GM13976 (cell line): ENCODE measurements at regions not wholly inside any gene's neighbourhood (a gene's known extent, or its start where the extent isn't known, plus 50 kb on each side); places are given as distances from the start of the nearest gene placed in this dataset.
"Not testable (repeated sequence)": the region's sequence is repeated elsewhere in the genome, so short reads cannot be mapped to it uniquely, and the experiment has no call there.

Experiments
- DNase-seq: peaks from one replicate; pipeline ENCODE4 v3.0.0; 2012; ENCODE audit warnings: low spot score
- in situ Hi-C: fragments of 300-500 bp; cut with MboI; formaldehyde crosslinking; loops from one replicate; pipeline ENCODE4 v1.12.0; 2022; ENCODE audit warnings: low sequenced_read_pairs, mixed read lengths, inconsistent platforms; ENCODE audit not compliant: unreplicated experiment
- TF ChIP-seq, protein P1 (sequence below): IDR thresholded peaks from 2 replicates; pipeline ENCODE4 v1.5.1; 2012; ENCODE audit warnings: borderline replicate concordance, mild to moderate bottlenecking; ENCODE audit not compliant: insufficient read depth; ENCODE audit errors: extremely low read depth, missing control alignments, control extremely low read depth

DNA sequence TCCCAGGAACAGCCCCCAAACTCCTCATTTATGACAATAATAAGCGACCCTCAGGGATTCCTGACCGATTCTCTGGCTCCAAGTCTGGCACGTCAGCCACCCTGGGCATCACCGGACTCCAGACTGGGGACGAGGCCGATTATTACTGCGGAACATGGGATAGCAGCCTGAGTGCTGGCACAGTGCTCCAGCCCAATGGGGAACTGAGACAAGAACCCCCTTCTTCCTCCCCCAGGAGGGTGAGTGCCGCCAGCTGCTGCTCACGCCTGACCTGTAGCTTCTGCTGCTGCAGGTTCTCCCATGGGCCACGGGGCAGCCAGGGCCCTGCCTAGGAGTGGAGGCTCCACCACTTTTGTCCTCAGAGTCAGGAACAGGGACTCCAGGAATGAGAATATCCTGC lies 78.2 kb downstream of the VPREB1 start:
- TF ChIP-seq, protein P1, sequence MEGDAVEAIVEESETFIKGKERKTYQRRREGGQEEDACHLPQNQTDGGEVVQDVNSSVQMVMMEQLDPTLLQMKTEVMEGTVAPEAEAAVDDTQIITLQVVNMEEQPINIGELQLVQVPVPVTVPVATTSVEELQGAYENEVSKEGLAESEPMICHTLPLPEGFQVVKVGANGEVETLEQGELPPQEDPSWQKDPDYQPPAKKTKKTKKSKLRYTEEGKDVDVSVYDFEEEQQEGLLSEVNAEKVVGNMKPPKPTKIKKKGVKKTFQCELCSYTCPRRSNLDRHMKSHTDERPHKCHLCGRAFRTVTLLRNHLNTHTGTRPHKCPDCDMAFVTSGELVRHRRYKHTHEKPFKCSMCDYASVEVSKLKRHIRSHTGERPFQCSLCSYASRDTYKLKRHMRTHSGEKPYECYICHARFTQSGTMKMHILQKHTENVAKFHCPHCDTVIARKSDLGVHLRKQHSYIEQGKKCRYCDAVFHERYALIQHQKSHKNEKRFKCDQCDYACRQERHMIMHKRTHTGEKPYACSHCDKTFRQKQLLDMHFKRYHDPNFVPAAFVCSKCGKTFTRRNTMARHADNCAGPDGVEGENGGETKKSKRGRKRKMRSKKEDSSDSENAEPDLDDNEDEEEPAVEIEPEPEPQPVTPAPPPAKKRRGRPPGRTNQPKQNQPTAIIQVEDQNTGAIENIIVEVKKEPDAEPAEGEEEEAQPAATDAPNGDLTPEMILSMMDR, result no peak
- in situ Hi-C loops, result loop anchor here (10.0 kb wide), 1 partner anchor 118 kb away; no protein-coding TSS in a partner anchor
- DNase-seq, result peak; percentile 3

DNA sequence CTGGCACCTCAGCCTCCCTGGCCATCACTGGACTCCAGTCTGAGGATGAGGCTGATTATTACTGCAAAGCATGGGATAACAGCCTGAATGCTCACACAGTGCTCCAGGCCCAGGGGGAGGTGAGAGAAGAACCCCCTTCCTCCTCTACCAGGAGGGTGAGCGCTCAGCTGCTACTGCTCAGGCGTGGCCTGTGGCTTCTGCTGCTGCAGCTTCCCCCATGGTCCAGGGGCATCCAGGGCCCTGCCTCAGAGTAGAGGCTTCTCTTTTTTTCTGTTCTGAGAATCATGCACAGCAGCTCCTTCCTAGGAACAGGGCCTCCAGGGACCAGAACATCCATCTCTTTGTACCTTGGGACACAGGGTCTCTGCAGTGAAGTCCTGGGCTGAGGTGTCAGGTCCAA lies 83.1 kb downstream of the VPREB1 start:
- TF ChIP-seq, protein P1, result no peak
- DNase-seq, result no peak
- in situ Hi-C loops, result loop anchor here (10.0 kb wide), 1 partner anchor 123 kb away; no protein-coding TSS in a partner anchor

DNA sequence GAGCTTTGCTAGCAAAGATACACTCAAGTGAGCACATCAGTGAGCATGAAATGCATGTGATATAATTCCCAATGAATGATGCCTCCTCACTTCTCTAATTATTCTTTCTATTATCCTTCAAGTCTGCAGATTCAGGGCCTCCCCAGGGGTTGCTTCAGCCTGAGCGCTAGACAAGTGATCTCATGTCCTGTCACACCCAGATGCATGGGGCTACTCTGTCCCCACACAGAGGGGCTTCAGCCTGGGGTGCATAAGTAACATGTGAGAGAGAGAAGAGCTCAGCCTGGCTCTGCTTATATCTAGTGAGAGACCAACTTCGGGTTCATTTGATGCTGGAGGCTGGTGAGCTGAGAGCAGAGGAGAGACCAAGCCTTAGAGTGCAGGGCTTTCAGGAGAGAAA lies 85.2 kb downstream of the VPREB1 start:
- TF ChIP-seq, protein P1, result no peak
- no peak for DNase-seq
- in situ Hi-C loops, result loop anchor here (10.0 kb wide), 1 partner anchor 125 kb away; no protein-coding TSS in a partner anchor

DNA sequence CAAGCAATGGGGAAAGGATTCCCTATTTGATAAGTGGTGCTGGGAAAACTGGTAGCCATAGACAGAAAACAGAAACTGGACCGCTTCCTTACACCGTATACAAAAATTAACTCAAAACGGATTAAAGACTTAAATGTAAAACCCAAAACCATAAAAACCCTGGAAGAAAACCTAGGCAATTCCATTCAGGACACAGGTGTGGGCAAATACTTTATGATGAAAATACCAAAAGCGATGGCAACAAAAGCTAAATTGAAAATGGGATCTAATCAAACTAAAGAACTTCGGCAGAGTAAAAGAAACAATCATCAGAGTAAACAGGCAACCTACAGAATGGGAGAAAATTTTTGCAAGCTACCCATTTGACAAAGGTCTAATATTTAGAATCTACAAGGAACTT lies 91.1 kb downstream of the VPREB1 start:
- in situ Hi-C loops, DNase-seq: not testable (repeated sequence)

DNA sequence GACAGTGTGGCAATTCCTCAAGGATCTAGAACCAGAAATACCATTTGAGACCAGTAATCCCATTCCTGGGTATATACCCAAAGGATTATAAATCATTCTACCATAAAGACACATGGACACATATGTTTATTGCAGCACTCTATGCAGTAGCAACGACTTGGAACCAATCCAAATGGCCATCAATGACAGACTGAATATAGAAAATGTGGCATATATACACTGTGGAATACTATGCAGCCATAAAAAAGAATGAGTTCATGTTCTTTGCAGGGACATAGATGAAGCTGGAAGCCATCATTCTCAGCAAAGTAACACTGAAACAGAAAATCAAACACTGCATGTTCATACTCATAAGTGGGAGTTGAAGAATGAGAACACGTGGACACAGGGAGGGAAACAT lies 91.7 kb downstream of the VPREB1 start:
- in situ Hi-C loops, result not testable (repeated sequence)

DNA sequence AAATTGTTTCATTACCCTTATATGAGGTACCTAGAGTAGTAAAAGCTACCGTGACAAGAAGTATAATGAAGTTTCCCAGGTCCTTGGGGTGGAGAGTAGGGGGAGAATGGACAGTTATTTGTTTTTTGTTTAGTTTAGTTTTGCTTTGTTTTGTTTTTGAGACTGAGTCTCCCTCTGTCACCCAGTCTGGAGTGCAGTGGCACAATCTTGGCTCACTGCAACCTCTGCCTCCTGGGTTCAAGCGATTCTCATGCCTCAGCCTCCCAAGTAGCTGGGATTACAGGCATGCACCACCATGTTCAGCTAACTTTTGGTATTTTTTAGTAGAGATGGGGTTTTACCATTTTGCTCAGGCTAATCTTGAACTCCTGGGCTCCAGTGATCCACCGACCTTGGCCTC lies 94.2 kb downstream of the VPREB1 start:
- DNase-seq, in situ Hi-C loops: not testable (repeated sequence)

More for the DNA sequence above, 91.7 kb downstream of the VPREB1 start:
- DNase-seq, result not testable (repeated sequence)

DNA sequence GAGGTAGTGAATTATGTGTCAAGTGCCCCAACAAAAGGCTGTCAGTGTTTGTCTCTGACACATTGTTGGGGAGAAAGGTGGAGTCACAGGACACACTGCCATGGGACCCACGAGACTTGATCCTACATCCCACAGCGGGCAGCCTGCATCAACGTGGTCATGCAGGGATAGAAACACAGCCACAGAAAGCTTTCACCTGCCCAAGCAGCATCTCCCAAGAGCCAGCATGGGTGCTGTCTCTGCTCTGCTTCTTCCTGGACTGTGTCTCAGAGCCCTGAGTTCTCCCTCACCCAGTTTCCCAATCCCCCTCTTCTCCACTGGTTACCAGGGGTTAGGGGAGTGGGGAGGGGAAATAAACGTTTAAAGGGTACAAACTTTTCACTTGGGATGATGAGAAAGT lies 97.2 kb downstream of the VPREB1 start:
- in situ Hi-C loops, result no loop called here
- DNase-seq, result no peak
- TF ChIP-seq, protein P1, result no peak

DNA sequence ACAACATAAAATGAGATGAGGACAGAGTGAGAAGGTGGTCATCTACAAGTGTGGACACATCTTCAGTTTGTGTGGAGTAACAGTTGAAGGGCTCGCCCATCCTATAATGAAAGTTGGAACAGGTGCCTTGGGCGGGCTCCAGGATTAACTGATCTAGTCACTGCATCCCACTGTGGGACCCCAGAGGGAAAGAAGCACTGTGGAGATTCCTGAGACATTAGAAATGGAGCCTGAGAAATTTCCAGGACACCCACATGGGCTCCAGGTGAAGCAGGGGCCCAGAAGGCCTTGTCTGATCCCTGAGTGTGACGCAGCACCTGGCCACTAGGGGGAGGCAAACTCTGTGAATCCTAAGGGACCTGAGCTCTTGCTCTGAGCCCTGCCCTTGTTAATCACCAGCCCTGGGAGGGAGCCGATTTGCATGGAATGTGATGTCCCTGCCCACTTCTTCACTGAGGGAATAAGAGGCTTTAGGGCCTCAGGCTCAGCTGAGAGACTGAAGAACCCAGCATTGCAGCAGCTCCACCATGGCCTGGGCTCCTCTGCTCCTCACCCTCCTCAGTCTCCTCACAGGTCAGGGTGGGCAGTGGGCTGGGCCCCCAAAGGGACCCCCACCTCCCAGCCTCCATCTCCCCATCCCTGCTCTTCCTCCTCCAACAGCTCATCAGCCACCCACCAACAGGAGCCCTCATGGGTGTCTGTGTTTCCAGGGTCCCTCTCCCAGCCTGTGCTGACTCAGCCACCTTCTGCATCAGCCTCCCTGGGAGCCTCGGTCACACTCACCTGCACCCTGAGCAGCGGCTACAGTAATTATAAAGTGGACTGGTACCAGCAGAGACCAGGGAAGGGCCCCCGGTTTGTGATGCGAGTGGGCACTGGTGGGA lies 98.4 kb downstream of the VPREB1 start:
- in situ Hi-C loops, result no loop called here
- peak; percentile 74 for DNase-seq
- TF ChIP-seq, protein P1, result peak; percentile 85
